T-helper 1 cell (primary cell): ENCODE measurements at regions not wholly inside any gene's neighbourhood (a gene's known extent, or its start where the extent isn't known, plus 50 kb on each side); places are given as distances from the start of the nearest gene placed in this dataset.

Experiments
- DNase-seq, 5 donors: peaks; one replicate each; pipeline ENCODE4 v3.0.0-alpha.2; 2012 to 2020

- no peak for DNase-seq
Measured at GRCh38 chr2:21646345-21646744, 522.6 kb downstream of the TDRD15 start.

GRCh38 chr2:21650569-21650968, 526.8 kb downstream of the TDRD15 start:
- no peak for DNase-seq

- DNase-seq: no peak
Measured at GRCh38 chr2:21655136-21655535, 531.4 kb downstream of the TDRD15 start.

- no peak for DNase-seq
Measured at GRCh38 chr2:21656330-21657075, 532.7 kb downstream of the TDRD15 start.

- no peak for DNase-seq
Measured at GRCh38 chr2:21657445-21657844, 533.7 kb downstream of the TDRD15 start.

GRCh38 chr2:21658269-21658668, 534.5 kb downstream of the TDRD15 start:
- no peak for DNase-seq

GRCh38 chr2:21658907-21659477, 535.2 kb downstream of the TDRD15 start:
- DNase-seq: no peak

GRCh38 chr2:21664083-21664482, 540.3 kb downstream of the TDRD15 start:
- no peak for DNase-seq

- no peak for DNase-seq
Measured at GRCh38 chr2:21667638-21668037, 543.9 kb downstream of the TDRD15 start.

- no peak for DNase-seq
Measured at GRCh38 chr2:21668078-21668710, 544.4 kb downstream of the TDRD15 start.

- no peak for DNase-seq
Measured at GRCh38 chr2:21676041-21676440, 552.3 kb downstream of the TDRD15 start.

GRCh38 chr2:21676676-21677075, 552.9 kb downstream of the TDRD15 start:
- no peak for DNase-seq

- no peak for DNase-seq
Measured at GRCh38 chr2:21683838-21684237, 560.1 kb downstream of the TDRD15 start.

- no peak for DNase-seq
Measured at GRCh38 chr2:21687589-21687988, 563.8 kb downstream of the TDRD15 start.

- DNase-seq: no peak
Measured at GRCh38 chr2:21690005-21690404, 566.2 kb downstream of the TDRD15 start.

- DNase-seq: no peak
Measured at GRCh38 chr2:21693081-21693480, 569.3 kb downstream of the TDRD15 start.

GRCh38 chr2:21694079-21694878, 570.5 kb downstream of the TDRD15 start:
- DNase-seq: no peak

- DNase-seq: no peak
Measured at GRCh38 chr2:21696900-21697299, 573.1 kb downstream of the TDRD15 start.

- no peak for DNase-seq
Measured at GRCh38 chr2:21700644-21701043, 576.9 kb downstream of the TDRD15 start.

- DNase-seq: no peak
Measured at GRCh38 chr2:21710031-21710430, 586.3 kb downstream of the TDRD15 start.

GRCh38 chr2:21710496-21710895, 586.7 kb downstream of the TDRD15 start:
- no peak for DNase-seq

- DNase-seq: no peak
Measured at GRCh38 chr2:21715887-21716286, 592.1 kb downstream of the TDRD15 start.

GRCh38 chr2:21727101-21727500, 603.3 kb downstream of the TDRD15 start:
- DNase-seq: no peak
